ENCODE measurements at regions not wholly inside any gene's neighbourhood (a gene's known extent, or its start where the extent isn't known, plus 50 kb on each side); places are given as distances from the start of the nearest gene placed in this dataset.

- TF ChIP-seq EZH2 (IDR thresholded peaks at IDR 0.05) = no peak
- TF ChIP-seq CTCF (IDR thresholded peaks at IDR 0.05 in 2 of 3, conservative IDR thresholded peaks at IDR 0.05 in 1 of 3; ENCODE audit: borderline replicate concordance in 1 of 3, insufficient read depth in 1 of 3, low read depth in 2 of 3, low read length in 2 of 3) = no peak
- TF ChIP-seq SP1 (IDR thresholded peaks at IDR 0.05; ENCODE audit: low read depth) = no peak
- TF ChIP-seq POLR2AphosphoS5 (IDR thresholded peaks at IDR 0.05; ENCODE audit: low read depth, low read length) = no peak
- TF ChIP-seq TCF7L2 (IDR thresholded peaks at IDR 0.05; ENCODE audit: borderline replicate concordance, extremely low read depth, insufficient read depth, insufficient read length) = no peak
- TF ChIP-seq MAX (IDR thresholded peaks at IDR 0.05) = no peak
- no peak for TF ChIP-seq POLR2A (IDR thresholded peaks at IDR 0.05; ENCODE audit: borderline replicate concordance, extremely low read depth, insufficient read depth, insufficient read length)
- TF ChIP-seq ATF3 (IDR thresholded peaks at IDR 0.05) = no peak
- TF ChIP-seq CEBPB (IDR thresholded peaks at IDR 0.05; ENCODE audit: low read depth) = no peak
Measured at GRCh38 chr10:94102436-94102835, 108.7 kb downstream of the PLCE1 start.
